Parathyroid adenoma (tissue), 2 donors: ENCODE measurements at regions not wholly inside any gene's neighbourhood (a gene's known extent, or its start where the extent isn't known, plus 50 kb on each side); places are given as distances from the start of the nearest gene placed in this dataset.

Experiments
- H2AFZ ChIP-seq: fragments of 300-600 bp; sonication (generic); one replicate; pipeline ENCODE4 v1.7.0; 2017; ENCODE audit warnings: antibody characterized with exemption, mild to moderate bottlenecking
- H3K27ac ChIP-seq: fragments of 300-600 bp; sonication (generic); one replicate; pipeline ENCODE4 v1.7.0; 2017
- H3K27me3 ChIP-seq: fragments of 300-600 bp; sonication (generic); one replicate; pipeline ENCODE4 v1.7.0; 2017; ENCODE audit warnings: low read length; ENCODE audit not compliant: control insufficient read depth, insufficient read depth
- H3K36me3 ChIP-seq: fragments of 300-600 bp; sonication (generic); one replicate; pipeline ENCODE4 v1.7.0; 2017; ENCODE audit warnings: low read length; ENCODE audit not compliant: control insufficient read depth, insufficient read depth
- H3K4me1 ChIP-seq: fragments of 300-600 bp; sonication (generic); one replicate; pipeline ENCODE4 v1.7.0; 2017; ENCODE audit warnings: control low read depth
- H3K4me2 ChIP-seq: fragments of 300-600 bp; sonication (generic); one replicate; pipeline ENCODE4 v1.7.0; 2017; ENCODE audit warnings: low read length
- H3K4me3 ChIP-seq: fragments of 300-600 bp; sonication (generic); one replicate; pipeline ENCODE4 v1.7.0; 2017; ENCODE audit warnings: low read depth, low read length
- H3K79me2 ChIP-seq: fragments of 300-600 bp; sonication (generic); one replicate; pipeline ENCODE4 v1.7.0; 2017; ENCODE audit warnings: control low read depth
- H3K9ac ChIP-seq: fragments of 300-600 bp; sonication (generic); one replicate; pipeline ENCODE4 v1.7.0; 2017; ENCODE audit warnings: mild to moderate bottlenecking
- H3K9me3 ChIP-seq: fragments of 300-600 bp; sonication (generic); one replicate; pipeline ENCODE4 v1.7.0; 2017; ENCODE audit warnings: low read length; ENCODE audit not compliant: control insufficient read depth
- TF ChIP-seq, protein P1 (sequence below): fragments of 300-600 bp; sonication (generic); IDR thresholded peaks from one replicate; pipeline ENCODE4 v1.7.0; 2017; ENCODE audit warnings: antibody characterized with exemption, mild to moderate bottlenecking
- donor health status: primary hyperparathyroidism.

DNA sequence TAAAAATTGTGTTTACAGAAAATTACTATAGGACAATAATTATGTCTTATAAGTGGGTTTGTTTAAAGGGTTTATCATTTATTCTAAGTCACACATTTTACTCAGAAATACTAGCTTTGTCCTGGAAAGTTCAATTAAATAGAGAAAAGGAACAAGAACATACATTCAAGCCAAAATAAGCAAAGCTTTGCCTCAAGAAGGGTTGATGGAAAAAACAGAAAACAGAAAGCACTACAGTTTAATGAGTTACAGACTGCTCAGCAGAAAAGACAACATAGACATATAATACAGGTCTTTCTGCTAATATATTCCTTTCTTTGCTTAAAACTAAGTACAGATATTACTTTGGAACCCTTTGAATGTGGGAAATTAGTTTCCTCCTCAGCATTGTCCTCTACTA is 703.0 kb upstream of the LRFN5 start:
- Histone ChIP-seq H2AFZ (no peak overlapping the region), H3K9me3 (no peaks in the 10 kb centered on the region), H3K4me2 (no peak overlapping the region), H3K4me3 (no peak overlapping the region), H3K36me3 (no peaks in the 10 kb centered on the region), H3K9ac (no peak overlapping the region), H3K27ac (no peak overlapping the region), H3K79me2 (no peaks in the 10 kb centered on the region), H3K27me3 (no peaks in the 10 kb centered on the region), H3K4me1 (no peaks in the 10 kb centered on the region)
- TF ChIP-seq, protein P1, sequence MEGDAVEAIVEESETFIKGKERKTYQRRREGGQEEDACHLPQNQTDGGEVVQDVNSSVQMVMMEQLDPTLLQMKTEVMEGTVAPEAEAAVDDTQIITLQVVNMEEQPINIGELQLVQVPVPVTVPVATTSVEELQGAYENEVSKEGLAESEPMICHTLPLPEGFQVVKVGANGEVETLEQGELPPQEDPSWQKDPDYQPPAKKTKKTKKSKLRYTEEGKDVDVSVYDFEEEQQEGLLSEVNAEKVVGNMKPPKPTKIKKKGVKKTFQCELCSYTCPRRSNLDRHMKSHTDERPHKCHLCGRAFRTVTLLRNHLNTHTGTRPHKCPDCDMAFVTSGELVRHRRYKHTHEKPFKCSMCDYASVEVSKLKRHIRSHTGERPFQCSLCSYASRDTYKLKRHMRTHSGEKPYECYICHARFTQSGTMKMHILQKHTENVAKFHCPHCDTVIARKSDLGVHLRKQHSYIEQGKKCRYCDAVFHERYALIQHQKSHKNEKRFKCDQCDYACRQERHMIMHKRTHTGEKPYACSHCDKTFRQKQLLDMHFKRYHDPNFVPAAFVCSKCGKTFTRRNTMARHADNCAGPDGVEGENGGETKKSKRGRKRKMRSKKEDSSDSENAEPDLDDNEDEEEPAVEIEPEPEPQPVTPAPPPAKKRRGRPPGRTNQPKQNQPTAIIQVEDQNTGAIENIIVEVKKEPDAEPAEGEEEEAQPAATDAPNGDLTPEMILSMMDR, result no peak

DNA sequence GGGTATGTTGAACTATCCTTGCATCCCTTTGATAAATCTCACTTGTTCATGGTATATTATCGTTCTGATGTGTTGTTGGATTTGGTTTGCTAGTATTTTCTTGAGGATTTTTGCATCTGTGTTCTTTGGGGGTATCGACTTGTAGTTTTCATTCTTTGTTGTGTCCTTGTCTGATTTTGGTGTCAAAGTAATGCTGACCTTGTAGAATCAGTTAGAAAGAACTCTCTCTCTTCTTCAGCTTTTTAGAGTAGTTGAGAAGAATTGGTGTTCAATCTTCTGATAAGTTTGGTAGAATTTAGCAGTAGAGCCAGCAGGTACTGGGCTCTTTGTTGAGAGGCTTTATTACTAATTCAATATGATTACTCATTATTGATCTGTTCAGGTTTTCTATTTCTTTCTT is 707.2 kb upstream of the LRFN5 start:
- no peaks in the 10 kb centered on the region for H3K9me3 ChIP-seq
- no peaks in the 10 kb centered on the region for H3K4me1 ChIP-seq
- H3K27ac ChIP-seq, result no peak overlapping the region
- no peaks in the 10 kb centered on the region for H3K79me2 ChIP-seq
- TF ChIP-seq, protein P1, result no peak
- no peak overlapping the region for H3K4me2 ChIP-seq
- no peak overlapping the region for H3K9ac ChIP-seq
- no peaks in the 10 kb centered on the region for H3K36me3 ChIP-seq
- H2AFZ ChIP-seq, result no peak overlapping the region
- H3K27me3 ChIP-seq, result no peaks in the 10 kb centered on the region
- H3K4me3 ChIP-seq, result no peak overlapping the region

DNA sequence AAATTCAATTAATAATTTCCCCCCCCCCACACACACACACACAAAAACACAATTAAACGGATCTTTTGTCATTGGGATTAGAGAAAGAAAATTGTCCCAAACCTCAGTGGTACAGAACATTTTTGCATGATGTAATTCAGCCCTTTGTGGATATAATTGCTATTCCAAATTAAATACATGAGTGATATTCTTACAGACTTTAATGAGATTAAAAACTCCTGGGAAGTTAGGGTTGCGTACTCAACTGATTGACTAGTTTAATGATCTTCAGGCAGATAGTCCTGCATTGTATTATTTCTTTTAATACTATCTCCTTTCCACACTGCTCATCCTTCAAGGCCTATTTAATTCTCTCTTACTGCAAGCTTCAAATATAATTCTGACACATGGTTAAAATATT is 711.8 kb upstream of the LRFN5 start:
- TF ChIP-seq, protein P1, result no peak
- Histone ChIP-seq H3K4me2 (no peak overlapping the region), H3K4me1 (no peaks in the 10 kb centered on the region), H3K9ac (no peak overlapping the region), H2AFZ (no peak overlapping the region), H3K9me3 (no peaks in the 10 kb centered on the region), H3K36me3 (no peaks in the 10 kb centered on the region), H3K4me3 (no peak overlapping the region), H3K27me3 (no peaks in the 10 kb centered on the region), H3K79me2 (no peaks in the 10 kb centered on the region), H3K27ac (no peak overlapping the region)

DNA sequence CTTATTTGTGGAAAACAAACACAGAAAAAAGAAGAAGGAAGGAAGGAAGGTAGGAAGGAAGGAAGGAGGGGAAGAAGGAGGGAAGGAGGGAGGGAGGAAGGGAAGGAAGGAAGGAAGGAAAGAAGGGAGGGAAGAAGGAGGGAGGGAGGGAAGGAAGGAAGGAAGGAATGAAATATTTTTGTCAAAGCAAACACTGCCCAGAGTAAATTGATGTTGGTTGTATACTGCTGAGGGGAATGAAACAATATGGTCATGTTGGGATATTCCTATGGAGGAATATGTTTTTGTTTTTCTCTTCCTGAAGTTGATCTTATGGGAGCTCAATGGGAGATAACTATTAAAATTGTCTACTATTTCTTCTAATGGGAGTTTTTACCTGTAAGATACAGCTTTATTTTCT is 717.5 kb upstream of the LRFN5 start:
- H3K36me3 ChIP-seq, result no peaks in the 10 kb centered on the region
- no peaks in the 10 kb centered on the region for H3K9me3 ChIP-seq
- H3K9ac ChIP-seq, result no peak overlapping the region
- H3K4me3 ChIP-seq, result no peak overlapping the region
- TF ChIP-seq, protein P1, result no peak
- H2AFZ ChIP-seq, result no peak overlapping the region
- H3K4me1 ChIP-seq, result no peaks in the 10 kb centered on the region
- H3K79me2 ChIP-seq, result no peaks in the 10 kb centered on the region
- no peaks in the 10 kb centered on the region for H3K27me3 ChIP-seq
- no peak overlapping the region for H3K27ac ChIP-seq
- no peak overlapping the region for H3K4me2 ChIP-seq

DNA sequence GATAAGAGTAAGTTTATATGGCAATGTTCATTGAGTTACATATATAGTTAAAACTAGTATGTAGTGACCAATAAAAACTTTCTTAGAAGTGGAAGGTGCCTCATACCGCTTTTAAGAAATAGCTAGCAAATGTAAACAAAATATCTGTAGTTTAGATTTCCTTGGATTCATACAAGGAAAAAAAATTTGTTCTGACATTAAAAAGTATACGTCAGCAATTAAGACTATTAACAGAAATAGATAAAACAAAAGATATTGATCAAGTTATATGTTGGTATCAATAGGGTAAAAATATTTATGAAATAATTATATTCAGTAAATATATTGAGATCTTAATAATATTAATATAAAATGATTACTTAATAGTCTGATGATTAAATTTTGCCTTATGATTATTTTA is 718.8 kb upstream of the LRFN5 start:
- Histone ChIP-seq H3K36me3 (no peaks in the 10 kb centered on the region), H3K79me2 (no peaks in the 10 kb centered on the region), H2AFZ (no peak overlapping the region), H3K9ac (no peak overlapping the region), H3K4me3 (no peak overlapping the region), H3K9me3 (no peaks in the 10 kb centered on the region), H3K4me2 (no peak overlapping the region), H3K27ac (no peak overlapping the region), H3K4me1 (no peaks in the 10 kb centered on the region), H3K27me3 (no peaks in the 10 kb centered on the region)
- TF ChIP-seq, protein P1, result no peak
